DMS53 treated with DMSO at 0.1 percent for 48 hours (cell line): ENCODE measurements at regions not wholly inside any gene's neighbourhood (a gene's known extent, or its start where the extent isn't known, plus 50 kb on each side); places are given as distances from the start of the nearest gene placed in this dataset.

ENCODE experiments used
- DNase-seq: peaks from one replicate; lab custom pipeline; 2025; ENCODE audit not compliant: unreplicated experiment; lab: John Stamatoyannopoulos, UW

- DNase-seq = no peak
Observed at GRCh38 chr1:5505944-5506343, 486.3 kb downstream of the NPHP4 start.

DNA sequence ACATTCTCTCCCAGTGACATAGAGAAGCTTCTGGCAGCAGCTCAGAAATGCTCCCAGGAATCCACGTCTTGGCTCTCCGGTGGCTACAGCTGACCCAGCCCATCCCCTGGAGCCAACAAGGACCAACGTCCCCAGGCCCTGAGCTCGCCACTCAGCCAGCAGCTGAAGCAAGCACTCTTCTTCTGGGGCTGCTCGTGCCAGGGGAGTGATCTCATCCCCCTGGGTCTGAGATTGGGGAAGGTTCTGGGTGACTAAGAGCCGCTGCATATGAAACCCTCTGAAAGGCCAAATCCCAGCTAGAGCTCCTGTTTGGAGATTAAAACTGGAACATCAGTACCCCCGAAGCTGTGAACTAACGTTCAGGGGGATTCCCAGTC is 487.9 kb downstream of the NPHP4 start:
- DNase-seq = no peak

GRCh38 chr1:5503556-5504363 is 488.5 kb downstream of the NPHP4 start:
- DNase-seq = no peak

- no peak for DNase-seq
Observed at GRCh38 chr1:5502311-5503194, 489.7 kb downstream of the NPHP4 start.

DNA sequence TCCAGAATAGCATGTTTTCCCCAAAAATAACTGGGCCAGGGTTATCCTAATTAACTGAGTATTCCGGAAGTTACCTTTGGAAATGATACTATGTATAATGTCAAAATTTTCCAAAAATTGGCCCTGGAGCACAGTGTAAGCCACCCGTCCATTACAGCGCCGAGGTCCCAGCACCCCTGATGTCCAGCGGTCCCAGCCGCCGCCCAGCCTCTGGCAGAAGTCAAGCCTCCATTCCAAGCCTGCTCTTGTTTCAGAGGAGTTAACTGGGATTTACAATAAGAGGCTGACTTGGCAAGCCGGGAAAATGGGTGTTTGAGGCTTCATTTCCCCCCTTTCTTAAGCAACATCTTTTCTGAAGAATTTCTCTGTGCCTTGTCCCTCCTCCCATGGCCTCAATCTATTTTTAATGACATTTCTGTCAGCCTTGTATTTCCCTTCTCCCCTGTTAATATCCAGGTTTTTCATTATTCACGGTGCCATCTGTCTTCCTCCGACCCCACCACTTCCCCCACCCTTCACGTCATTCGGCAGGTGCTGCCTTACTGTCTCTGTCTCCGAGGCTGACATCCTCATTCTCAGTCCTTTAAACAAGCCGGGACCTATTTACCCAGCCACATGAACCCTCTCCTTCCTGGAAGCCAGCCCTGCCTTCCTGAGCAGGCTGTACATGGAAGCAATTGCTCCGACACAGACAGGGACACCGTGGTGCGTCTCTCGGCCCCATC is 490.9 kb downstream of the NPHP4 start:
- no peak for DNase-seq

GRCh38 chr1:5500541-5500940 is 491.7 kb downstream of the NPHP4 start:
- DNase-seq = no peak

GRCh38 chr1:5497503-5497902 is 494.7 kb downstream of the NPHP4 start:
- no peak for DNase-seq

DNA sequence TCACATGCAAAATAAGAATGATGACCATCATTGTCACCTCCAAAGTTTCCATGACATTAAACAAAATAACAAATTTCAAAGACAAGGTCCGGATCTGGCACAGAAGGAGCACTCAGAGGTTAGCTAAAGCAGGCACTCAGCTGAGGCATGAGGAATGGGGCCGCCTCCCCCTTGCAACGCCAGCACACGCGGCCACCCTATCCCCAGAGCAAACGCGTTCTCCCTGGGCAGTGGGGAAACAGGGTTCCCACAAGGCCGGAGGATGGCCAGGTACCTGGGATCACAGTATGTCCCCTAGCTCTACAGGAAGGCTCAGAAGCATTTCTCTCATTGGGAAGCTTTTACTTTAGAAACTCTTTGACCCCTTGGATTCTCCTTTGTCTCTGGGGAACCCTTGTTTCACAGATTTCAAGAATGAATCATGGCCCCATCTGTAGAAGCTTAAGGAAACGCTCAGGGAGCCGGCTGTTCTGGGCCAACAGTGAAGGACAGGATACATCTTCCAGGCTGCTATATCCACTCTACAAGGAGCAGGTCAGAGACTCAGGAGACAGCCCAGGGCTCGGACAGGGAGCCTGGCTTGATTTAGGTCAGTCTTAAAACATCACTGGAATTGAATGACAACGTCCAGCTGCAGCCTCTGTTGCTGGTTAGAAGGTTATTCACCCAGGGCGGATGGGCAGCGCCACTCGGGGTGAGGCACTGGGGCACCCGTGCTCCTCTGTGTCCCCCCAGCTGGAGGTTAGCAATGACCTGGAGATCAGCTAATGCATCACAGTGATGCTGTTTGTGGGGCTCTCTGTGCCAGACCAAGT is 496.4 kb downstream of the NPHP4 start:
- DNase-seq = no peak

DNA sequence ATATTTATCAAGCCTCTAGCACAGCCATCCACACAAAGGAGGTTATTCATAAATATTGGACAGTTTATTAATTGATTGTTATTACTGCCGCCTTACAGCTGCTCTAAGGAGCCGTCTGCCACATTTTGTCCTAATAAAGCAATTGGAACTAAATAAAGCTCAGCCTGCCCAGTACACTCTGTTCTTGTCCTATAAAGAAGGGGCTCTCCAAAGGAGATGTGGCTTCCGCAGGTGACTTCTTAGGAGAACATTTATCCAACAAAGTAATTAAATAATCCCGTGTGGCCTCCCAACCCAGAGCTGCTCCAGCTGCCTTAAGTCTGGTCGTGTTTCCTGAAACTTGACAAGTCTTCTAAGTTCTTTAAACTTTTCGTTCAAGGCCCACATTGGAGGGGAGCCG is 497.7 kb downstream of the NPHP4 start:
- no peak for DNase-seq

DNA sequence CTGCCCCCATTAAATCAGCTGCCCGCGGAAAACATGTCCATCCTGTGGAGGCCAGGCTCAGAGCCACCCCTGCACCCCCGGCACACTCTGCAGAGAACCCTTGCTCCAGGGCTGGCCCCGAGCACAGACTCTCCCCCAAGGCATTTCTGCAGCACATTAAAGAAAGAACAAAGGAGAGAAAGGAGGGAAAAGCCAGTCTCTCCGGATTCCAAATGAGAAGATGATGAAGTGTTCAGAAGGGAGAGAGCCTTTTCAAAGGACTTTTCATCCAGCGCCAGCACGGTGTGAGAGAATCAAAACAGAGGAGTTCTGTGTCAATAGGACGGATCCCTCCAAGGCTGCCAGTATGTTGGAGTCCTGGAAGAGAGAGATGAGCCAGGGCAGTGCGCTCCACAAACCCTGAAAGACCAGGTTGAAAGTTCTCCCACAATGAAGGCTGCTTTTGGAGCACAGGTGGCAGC is 498.3 kb downstream of the NPHP4 start:
- DNase-seq = no peak

DNA sequence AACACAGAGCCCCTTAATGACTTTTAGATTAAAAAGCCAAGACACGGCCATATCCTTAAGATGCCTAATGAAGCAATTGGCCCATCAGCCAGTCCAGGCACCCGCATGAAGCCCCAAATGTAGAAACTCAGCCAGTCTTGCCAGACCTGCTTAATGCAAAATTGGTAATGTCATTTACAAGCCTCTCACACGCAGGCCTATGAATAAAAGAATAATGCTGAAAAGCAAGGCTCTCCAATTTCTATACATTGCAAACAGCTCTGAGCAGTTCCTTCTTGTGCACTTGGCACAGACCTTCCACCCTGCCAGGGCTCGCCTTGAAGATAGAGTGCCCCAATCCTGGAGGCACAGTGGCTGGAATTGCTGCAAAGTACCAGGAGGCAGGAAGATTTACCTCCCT is 498.9 kb downstream of the NPHP4 start:
- no peak for DNase-seq

GRCh38 chr1:5492846-5493245 is 499.4 kb downstream of the NPHP4 start:
- DNase-seq = no peak

GRCh38 chr1:5491207-5491904 is 500.9 kb downstream of the NPHP4 start:
- no peak for DNase-seq

DNA sequence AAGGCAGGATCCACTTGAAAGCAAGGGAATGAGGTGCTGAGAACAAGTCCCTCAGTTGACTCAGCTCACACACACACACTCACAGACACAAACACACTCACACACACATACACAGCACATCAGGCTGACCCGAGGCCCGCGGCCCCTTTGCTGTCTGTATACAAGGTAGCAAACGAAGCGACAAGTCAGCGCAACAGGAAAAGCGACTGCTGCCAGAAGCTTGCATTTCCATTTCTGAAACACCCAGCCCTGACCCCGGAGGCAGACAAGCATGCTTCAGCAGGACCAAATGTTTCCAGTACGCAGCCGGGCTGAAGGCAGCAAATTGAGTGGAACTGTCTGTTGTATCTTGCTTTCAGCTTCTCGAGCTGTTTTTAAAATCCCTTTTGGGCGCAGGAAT is 501.6 kb downstream of the NPHP4 start:
- no peak for DNase-seq

DNA sequence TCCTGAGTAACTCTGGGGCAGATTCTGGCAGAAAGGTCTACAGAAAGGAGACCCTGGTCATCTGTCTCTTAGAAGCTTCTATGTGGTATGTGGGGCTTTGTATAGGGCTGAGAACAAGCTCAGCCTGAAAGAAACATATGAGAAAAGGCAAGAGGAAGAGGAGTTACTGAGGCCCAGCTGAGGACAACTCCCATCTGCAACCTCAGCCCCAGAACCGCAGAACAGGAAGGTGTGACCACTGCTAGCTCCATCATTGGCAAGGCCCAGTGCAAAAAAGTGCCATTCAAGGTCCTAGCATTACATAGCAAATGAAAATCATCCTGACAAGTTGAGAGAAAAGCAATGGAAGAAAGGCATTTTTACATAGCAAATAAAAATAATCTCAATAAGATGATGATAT is 503.8 kb downstream of the NPHP4 start:
- no peak for DNase-seq

DNA sequence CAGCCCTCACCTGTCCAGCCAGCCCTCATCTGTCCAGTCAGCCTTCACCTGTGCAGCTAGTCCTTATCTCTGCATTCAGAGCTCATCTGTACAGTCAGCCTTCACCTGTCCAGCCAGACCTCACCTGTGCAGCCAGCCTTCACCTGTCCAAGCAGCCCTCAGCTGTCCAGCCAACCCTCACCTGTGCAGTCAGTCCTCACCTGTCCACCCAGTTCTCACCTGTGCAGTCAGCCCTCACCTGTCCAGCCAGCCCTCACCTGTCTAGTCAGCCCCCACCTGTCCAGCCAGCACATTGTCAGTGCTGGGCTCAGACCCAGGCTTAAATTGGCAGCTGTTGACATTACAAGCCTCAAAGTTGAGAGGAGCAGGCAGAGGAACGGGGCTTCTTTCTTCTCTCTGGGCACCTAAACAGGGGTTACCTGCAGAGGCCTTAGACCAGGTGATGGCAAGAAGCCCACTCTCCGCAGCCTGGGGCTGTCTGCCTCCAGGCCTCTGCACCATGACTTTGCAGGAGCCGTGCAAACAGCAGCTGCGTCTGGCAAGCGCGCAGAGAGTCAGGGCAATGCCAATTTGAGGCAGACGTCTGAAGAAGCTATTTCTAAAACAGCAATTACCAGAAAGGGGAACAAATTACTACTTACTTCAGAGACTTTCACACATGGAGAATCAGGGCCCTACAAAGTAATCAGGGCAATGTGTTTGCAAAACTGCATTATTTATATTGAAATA is 506.1 kb downstream of the NPHP4 start:
- DNase-seq = no peak

DNA sequence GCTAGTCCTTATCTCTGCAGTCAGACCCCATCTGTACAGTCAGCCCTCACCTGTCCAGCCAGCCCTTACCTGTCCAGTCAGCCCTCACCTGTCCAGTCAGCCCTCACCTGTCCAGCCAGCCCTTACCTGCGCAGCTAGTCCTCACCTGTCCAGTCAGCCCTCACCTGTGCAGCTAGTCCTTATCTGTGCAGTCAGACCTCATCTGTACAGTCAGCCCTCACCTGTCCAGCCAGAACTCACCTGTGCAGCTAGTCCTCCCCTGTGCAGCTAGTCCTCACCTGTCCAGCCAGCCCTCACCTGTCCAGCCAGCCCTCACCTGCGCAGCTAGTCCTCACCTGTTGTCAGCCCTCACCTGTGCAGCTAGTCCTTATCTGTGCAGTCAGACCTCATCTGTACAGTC is 506.8 kb downstream of the NPHP4 start:
- DNase-seq = no peak

DNA sequence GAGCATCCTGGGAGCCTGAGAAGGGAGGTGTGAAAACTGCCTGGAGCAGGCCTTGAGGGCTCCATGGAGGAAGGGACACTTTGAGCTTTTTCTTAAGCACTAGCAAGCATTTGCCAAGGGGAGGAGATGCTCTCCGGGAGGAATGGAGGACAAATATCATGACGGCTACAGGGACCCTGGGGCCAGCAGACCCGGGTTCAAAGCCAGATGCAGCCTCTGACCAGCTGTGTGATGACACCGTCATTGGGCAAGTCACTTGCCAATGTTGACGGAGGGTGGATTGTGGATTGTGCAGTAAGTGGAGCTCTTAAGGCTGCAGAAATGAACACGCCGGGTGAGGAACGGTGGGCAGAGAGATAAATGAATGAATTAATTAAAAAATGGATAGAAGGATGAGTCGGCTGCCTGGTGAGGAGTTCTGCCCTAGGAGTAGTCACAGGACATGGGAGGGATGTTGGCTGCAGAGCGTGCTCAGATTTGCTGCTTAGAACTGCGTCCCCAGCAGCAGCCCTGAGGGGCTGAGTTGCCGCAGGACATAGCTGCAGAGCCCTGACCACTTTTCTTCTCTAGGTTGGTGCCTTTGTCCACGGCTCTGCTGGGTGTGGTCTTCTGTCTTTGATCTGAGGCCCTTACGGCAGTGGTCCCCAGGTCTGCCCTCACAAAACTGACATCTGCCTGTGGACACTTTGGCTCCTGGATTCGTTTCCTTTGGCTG is 507.6 kb downstream of the NPHP4 start:
- DNase-seq = no peak

- DNase-seq = no peak
Observed at GRCh38 chr1:5481889-5482288, 510.3 kb downstream of the NPHP4 start.
